SK-N-SH (cell line): ENCODE measurements at regions not wholly inside any gene's neighbourhood (a gene's known extent, or its start where the extent isn't known, plus 50 kb on each side); places are given as distances from the start of the nearest gene placed in this dataset.

Source experiments
- ELF1 ChIP-seq: IDR thresholded peaks from 2 replicates; pipeline ENCODE4 v1.4.0; 2012
- JUND ChIP-seq: IDR thresholded peaks from 2 replicates; pipeline ENCODE4 v1.4.0; 2012
- MXI1 ChIP-seq: IDR thresholded peaks from 2 replicates; pipeline ENCODE4 v1.6.1; 2012; ENCODE audit warnings: mild to moderate bottlenecking, low read depth, low read length, improper control_type of control experiment
- POLR2AphosphoS5 ChIP-seq: IDR thresholded peaks from 2 replicates; pipeline ENCODE4 v1.6.1; 2012; ENCODE audit warnings: low read depth, low read length
- TAF1 ChIP-seq: IDR thresholded peaks from 2 replicates; pipeline ENCODE4 v1.6.1; 2012; ENCODE audit warnings: low read depth, mild to moderate bottlenecking, low read length, moderate library complexity, borderline replicate concordance
- TF ChIP-seq, protein P1 (sequence below): fragments of 200-600 bp; sonication (generic); IDR thresholded peaks from 2 replicates; pipeline ENCODE4 v1.6.1; 2017; ENCODE audit warnings: antibody characterized with exemption, mild to moderate bottlenecking, moderate library complexity
- TF ChIP-seq, protein P2 (sequence below): IDR thresholded peaks from 2 replicates; pipeline ENCODE4 v1.6.1; 2012; ENCODE audit warnings: mild to moderate bottlenecking, low read depth, low read length, moderate library complexity
- TF ChIP-seq, protein P3 (sequence below): fragments of 150-350 bp; IDR thresholded peaks from 2 replicates; pipeline ENCODE4 v1.6.1; 2017; ENCODE audit warnings: antibody characterized with exemption, low read length, low read depth, borderline replicate concordance

DNA sequence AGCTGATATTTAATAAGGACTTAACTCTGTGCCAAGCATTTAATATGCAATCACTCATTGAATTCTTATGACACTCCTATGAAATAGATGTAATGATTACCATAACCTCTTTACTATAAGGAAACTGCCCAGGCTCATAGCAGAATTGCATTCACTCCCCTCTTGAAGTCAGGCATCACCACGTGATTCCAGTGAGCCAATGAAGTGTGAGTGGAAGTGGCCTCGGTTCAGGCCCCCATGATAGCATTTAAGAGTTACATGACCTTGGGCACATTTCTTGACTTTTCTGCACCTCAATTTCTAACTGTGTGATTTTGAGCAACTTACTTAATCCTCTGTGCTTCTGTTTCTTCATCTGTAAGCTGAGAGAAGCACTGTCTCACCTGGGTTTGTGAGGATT is 62.8 kb upstream of the CLDN18 start:
- TF ChIP-seq TAF1 = no peak
- TF ChIP-seq, protein P1, sequence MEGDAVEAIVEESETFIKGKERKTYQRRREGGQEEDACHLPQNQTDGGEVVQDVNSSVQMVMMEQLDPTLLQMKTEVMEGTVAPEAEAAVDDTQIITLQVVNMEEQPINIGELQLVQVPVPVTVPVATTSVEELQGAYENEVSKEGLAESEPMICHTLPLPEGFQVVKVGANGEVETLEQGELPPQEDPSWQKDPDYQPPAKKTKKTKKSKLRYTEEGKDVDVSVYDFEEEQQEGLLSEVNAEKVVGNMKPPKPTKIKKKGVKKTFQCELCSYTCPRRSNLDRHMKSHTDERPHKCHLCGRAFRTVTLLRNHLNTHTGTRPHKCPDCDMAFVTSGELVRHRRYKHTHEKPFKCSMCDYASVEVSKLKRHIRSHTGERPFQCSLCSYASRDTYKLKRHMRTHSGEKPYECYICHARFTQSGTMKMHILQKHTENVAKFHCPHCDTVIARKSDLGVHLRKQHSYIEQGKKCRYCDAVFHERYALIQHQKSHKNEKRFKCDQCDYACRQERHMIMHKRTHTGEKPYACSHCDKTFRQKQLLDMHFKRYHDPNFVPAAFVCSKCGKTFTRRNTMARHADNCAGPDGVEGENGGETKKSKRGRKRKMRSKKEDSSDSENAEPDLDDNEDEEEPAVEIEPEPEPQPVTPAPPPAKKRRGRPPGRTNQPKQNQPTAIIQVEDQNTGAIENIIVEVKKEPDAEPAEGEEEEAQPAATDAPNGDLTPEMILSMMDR = no peak
- TF ChIP-seq, protein P2, sequence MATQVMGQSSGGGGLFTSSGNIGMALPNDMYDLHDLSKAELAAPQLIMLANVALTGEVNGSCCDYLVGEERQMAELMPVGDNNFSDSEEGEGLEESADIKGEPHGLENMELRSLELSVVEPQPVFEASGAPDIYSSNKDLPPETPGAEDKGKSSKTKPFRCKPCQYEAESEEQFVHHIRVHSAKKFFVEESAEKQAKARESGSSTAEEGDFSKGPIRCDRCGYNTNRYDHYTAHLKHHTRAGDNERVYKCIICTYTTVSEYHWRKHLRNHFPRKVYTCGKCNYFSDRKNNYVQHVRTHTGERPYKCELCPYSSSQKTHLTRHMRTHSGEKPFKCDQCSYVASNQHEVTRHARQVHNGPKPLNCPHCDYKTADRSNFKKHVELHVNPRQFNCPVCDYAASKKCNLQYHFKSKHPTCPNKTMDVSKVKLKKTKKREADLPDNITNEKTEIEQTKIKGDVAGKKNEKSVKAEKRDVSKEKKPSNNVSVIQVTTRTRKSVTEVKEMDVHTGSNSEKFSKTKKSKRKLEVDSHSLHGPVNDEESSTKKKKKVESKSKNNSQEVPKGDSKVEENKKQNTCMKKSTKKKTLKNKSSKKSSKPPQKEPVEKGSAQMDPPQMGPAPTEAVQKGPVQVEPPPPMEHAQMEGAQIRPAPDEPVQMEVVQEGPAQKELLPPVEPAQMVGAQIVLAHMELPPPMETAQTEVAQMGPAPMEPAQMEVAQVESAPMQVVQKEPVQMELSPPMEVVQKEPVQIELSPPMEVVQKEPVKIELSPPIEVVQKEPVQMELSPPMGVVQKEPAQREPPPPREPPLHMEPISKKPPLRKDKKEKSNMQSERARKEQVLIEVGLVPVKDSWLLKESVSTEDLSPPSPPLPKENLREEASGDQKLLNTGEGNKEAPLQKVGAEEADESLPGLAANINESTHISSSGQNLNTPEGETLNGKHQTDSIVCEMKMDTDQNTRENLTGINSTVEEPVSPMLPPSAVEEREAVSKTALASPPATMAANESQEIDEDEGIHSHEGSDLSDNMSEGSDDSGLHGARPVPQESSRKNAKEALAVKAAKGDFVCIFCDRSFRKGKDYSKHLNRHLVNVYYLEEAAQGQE = no peak
- TF ChIP-seq ELF1 = no peak
- TF ChIP-seq JUND = no peak
- TF ChIP-seq MXI1 = no peak
- TF ChIP-seq, protein P3, sequence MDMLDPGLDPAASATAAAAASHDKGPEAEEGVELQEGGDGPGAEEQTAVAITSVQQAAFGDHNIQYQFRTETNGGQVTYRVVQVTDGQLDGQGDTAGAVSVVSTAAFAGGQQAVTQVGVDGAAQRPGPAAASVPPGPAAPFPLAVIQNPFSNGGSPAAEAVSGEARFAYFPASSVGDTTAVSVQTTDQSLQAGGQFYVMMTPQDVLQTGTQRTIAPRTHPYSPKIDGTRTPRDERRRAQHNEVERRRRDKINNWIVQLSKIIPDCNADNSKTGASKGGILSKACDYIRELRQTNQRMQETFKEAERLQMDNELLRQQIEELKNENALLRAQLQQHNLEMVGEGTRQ = no peak
- TF ChIP-seq POLR2AphosphoS5 = no peak
